DOHH2 (cell line): ENCODE measurements at regions not wholly inside any gene's neighbourhood (a gene's known extent, or its start where the extent isn't known, plus 50 kb on each side); places are given as distances from the start of the nearest gene placed in this dataset.

ENCODE experiments used
- H3F3A ChIP-seq: fragments of 200-600 bp; sonication (generic), shearing (Covaris generic); 2 replicates; pipeline ENCODE4 v1.6.0; 2016; ENCODE audit warnings: antibody characterized with exemption, mild to moderate bottlenecking; ENCODE audit not compliant: control insufficient read depth, insufficient read depth
- H3K27ac ChIP-seq: fragments of 200-600 bp; sonication (generic); 2 replicates; pipeline ENCODE4 v1.5.1; 2014; ENCODE audit warnings: low read depth, mild to moderate bottlenecking, low read length, moderate library complexity
- H3K27me3 ChIP-seq: fragments of 200-600 bp; sonication (generic); 2 replicates; pipeline ENCODE4 v1.6.1; 2014; ENCODE audit warnings: mild to moderate bottlenecking, low read length, mixed read lengths; ENCODE audit not compliant: control insufficient read depth
- H3K36me3 ChIP-seq: fragments of 200-600 bp; sonication (generic); 2 replicates; pipeline ENCODE4 v1.6.1; 2014; ENCODE audit warnings: mild to moderate bottlenecking, low read length, moderate library complexity, mixed read lengths; ENCODE audit not compliant: control insufficient read depth
- H3K4me1 ChIP-seq: fragments of 200-600 bp; sonication (generic); 2 replicates; pipeline ENCODE4 v1.6.1; 2014; ENCODE audit warnings: mild to moderate bottlenecking, low read length, mixed read lengths; ENCODE audit not compliant: control insufficient read depth
- H3K4me2 ChIP-seq: fragments of 200-600 bp; sonication (generic); 2 replicates; pipeline ENCODE4 v1.6.0; 2014; ENCODE audit warnings: mild to moderate bottlenecking, low read length, moderate library complexity
- H3K4me3 ChIP-seq: fragments of 200-600 bp; sonication (generic); 2 replicates; pipeline ENCODE4 v1.5.1; 2014; ENCODE audit warnings: mild to moderate bottlenecking, low read length, mixed read lengths
- H3K79me2 ChIP-seq: fragments of 200-600 bp; sonication (generic); 2 replicates; pipeline ENCODE4 v1.6.1; 2014; ENCODE audit warnings: mild to moderate bottlenecking, low read length, mixed read lengths; ENCODE audit not compliant: control insufficient read depth
- H3K9me2 ChIP-seq: fragments of 200-600 bp; sonication (generic); replicated peaks from 2 replicates; pipeline ENCODE4 v1.6.1; 2014; ENCODE audit warnings: mild to moderate bottlenecking, low read length, mixed read lengths; ENCODE audit not compliant: control insufficient read depth
- H3K9me3 ChIP-seq: fragments of 200-600 bp; sonication (generic); 2 replicates; pipeline ENCODE4 v1.6.1; 2014; ENCODE audit warnings: antibody characterized with exemption, low read length, mixed read lengths; ENCODE audit not compliant: control insufficient read depth, insufficient read depth
- H4K20me1 ChIP-seq: fragments of 200-600 bp; sonication (generic); 2 replicates; pipeline ENCODE4 v1.6.0; 2014; ENCODE audit warnings: low read depth, mild to moderate bottlenecking, antibody characterized with exemption, low read length, moderate library complexity; ENCODE audit not compliant: control insufficient read depth, insufficient read depth
- CTCF ChIP-seq: fragments of 200-600 bp; sonication (generic); IDR thresholded peaks from one replicate; pipeline ENCODE4 v1.5.1; 2014; ENCODE audit warnings: antibody characterized with exemption, mild to moderate bottlenecking, low read depth, low read length; ENCODE audit not compliant: poor library complexity, severe bottlenecking
- EZH2phosphoT487 ChIP-seq: fragments of 200-600 bp; sonication (generic); IDR thresholded peaks from 2 replicates; pipeline ENCODE4 v1.6.1; 2017; ENCODE audit warnings: borderline replicate concordance, mild to moderate bottlenecking, antibody characterized with exemption, low read length, moderate library complexity, mixed read lengths

GRCh38 chr21:23718446-23719285 is 1888.6 kb downstream of the MRPL39 start:
- H3K36me3 ChIP-seq, result no peaks in the 10 kb centered on the region
- H3K4me3 ChIP-seq, result no peak overlapping the region
- no peak overlapping the region for H3K4me2 ChIP-seq
- H3K9me3 ChIP-seq, result no peaks in the 10 kb centered on the region
- H3K4me1 ChIP-seq, result no peaks in the 10 kb centered on the region
- no peaks in the 10 kb centered on the region for H4K20me1 ChIP-seq
- no peaks in the 10 kb centered on the region for H3F3A ChIP-seq
- H3K27me3 ChIP-seq, result no peaks in the 10 kb centered on the region
- TF ChIP-seq EZH2phosphoT487, result no peak
- no peak for TF ChIP-seq CTCF
- no peak overlapping the region for H3K27ac ChIP-seq
- H3K9me2 ChIP-seq, result no peaks in the 10 kb centered on the region
- H3K79me2 ChIP-seq, result no peaks in the 10 kb centered on the region

DNA sequence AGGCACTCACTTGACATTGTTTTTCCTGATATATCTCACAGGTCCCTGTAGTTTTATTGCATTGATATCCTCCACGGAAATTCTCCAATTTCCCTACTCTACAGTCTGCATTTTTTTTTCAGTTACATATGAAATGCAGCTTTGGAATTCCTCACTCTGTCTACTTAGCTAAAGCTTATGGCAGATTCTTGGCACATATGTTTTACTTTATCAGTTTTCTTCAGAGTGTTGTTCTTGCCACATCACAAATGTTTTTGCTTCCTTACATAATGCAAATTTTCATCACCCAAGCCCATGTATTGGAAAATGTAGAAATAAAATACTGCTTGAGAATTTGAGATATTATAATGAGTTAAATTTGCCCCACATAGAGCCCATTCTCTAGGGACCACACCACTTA is 1895.1 kb downstream of the MRPL39 start:
- Histone ChIP-seq H3K27ac (no peak overlapping the region), H3K4me1 (no peaks in the 10 kb centered on the region), H3K4me2 (no peak overlapping the region), H3K79me2 (no peaks in the 10 kb centered on the region), H3K9me3 (no peaks in the 10 kb centered on the region), H3K4me3 (no peak overlapping the region), H3K27me3 (no peaks in the 10 kb centered on the region), H3K9me2 (no peaks in the 10 kb centered on the region), H4K20me1 (no peaks in the 10 kb centered on the region), H3F3A (no peaks in the 10 kb centered on the region), H3K36me3 (no peaks in the 10 kb centered on the region)
- TF ChIP-seq CTCF (no peak), EZH2phosphoT487 (no peak)

DNA sequence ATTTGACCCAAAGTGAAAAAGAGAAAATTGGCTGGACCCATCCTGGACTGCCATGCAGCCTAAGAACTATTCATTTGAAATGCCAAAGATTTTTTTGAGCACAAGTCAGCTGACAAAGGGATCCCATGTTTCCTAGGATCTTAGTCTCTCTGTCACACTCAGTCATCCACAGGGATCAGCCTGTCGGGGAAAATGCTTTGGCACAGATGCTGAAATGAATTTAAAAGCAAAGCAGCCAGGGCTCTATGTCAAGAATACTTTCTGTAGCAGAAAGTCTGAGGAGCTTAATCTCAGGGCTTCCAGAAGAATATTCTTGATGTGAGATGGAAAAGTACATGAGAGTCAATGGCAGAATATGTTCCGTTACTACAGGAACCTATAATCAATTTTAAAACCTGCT is 1900.8 kb downstream of the MRPL39 start:
- Histone ChIP-seq H3K4me3 (no peak overlapping the region), H3K9me3 (peaks cover 4% of the 10 kb centered on the region; the same call in 1 of the 2 replicates), H3K36me3 (no peaks in the 10 kb centered on the region), H3F3A (no peaks in the 10 kb centered on the region), H4K20me1 (no peaks in the 10 kb centered on the region), H3K9me2 (no peaks in the 10 kb centered on the region), H3K27ac (no peak overlapping the region), H3K79me2 (no peaks in the 10 kb centered on the region), H3K4me1 (no peaks in the 10 kb centered on the region), H3K27me3 (no peaks in the 10 kb centered on the region), H3K4me2 (no peak overlapping the region)
- TF ChIP-seq CTCF (no peak), EZH2phosphoT487 (no peak)
